GM21526 (cell line): ENCODE measurements at regions not wholly inside any gene's neighbourhood (a gene's known extent, or its start where the extent isn't known, plus 50 kb on each side); places are given as distances from the start of the nearest gene placed in this dataset.
"Not testable (repeated sequence)": the region's sequence is repeated elsewhere in the genome, so short reads cannot be mapped to it uniquely, and the experiment has no call there.

Experiments
- ATAC-seq: cut with Tn5 transposase; IDR thresholded peaks from one replicate; pipeline ENCODE4 v1.9.1; 2021; ENCODE audit warnings: moderate library complexity; ENCODE audit not compliant: unreplicated experiment, low FRiP score

- ATAC-seq = no peak
Observed at GRCh38 chr10:63986536-63986935, 465.3 kb downstream of the REEP3 start.

DNA sequence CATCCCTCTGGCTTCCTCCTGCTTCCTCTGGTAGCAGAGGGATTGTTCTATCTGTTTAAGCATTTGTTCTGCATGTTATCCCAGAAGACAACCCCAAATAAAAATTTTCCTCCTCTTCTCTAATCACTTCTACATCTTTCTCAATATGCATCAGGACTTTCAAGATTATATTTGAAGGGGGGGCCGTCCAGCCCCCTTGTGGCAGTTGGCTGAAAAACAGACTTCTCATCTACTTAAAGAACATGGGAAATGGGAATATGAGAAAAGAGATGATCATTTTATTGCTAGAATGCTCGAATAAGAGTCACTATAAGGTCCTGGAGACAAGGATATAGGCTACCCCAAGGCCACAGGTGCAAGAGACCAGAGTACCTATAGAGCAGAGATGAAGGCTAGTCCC is 466.0 kb downstream of the REEP3 start:
- ATAC-seq = no peak

- ATAC-seq = no peak
Observed at GRCh38 chr10:63994371-63994770, 473.2 kb downstream of the REEP3 start.

DNA sequence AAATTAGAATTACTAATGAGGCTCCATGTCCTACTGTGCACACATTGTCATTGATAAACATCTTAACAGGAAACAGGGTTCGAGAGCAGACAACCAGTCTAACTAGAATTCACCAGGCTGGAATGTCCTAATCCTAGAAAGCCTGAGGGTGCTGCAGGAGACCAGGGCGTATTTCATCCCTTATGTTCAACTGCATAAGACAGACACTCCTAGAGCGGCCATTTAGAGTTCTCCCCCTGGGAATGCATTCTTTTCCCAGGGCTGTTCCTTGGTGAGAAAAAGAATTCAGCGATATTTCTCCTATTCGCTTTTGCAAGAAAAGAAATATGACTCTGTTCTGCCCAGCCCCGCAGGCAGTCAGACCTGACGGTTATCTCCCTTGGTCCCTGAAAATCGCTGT is 486.0 kb downstream of the REEP3 start:
- no peak for ATAC-seq

DNA sequence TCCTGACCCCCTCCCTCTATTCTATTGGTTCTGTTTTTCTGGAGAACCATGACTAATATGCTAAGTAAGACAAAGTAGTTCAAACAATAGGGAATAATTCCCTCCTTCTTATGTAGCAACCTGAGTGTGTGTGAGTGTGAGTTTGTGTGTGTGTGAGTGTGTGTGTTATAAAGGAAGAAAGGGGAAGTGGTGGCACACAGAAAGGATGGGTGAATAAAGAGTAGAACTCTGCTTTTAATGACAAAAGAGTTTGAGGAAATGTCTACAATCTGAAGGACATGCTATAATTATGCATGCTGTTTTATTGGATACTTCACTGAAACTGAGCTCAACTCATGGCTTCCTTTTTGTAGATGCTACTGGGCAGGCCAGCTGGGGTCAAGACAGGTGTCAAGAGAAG is 489.5 kb downstream of the REEP3 start:
- no peak for ATAC-seq

DNA sequence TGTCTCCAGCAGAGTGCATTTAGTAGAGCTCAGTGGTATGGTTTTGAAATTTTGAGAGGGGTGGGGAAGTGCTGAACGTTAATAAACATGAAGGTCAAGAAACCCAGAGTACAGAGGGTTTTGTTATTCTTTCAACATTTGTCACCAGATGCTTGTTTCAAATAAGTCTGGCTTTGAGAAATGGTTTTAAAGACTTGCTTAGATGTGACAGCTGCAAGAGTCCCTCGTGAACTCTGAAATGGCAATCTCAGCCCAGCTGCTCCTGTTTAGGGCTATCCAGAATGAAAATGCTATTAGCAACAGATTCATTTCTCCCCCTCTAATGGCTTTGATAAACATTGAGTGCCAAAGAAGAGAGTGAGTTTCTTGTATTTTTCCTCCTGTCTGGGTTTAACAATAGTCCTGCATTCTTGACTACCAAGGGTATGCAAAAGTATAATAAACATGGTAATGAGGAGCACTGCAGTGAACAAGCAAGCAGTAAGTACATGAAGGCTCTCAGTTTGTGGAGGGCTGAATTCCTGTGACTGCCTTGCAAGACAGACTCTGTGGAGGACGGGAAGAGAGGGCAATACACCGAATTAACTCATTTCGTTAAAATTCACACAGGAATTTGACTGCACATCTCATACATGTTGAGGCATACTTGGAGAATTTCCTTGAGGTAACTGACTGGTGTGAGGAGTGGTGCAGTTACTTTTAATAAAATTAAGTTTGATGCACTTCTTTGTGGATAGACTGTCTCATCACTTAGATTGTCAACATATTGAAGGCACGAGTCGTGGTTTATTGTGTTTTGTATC is 490.9 kb downstream of the REEP3 start:
- ATAC-seq = no peak

DNA sequence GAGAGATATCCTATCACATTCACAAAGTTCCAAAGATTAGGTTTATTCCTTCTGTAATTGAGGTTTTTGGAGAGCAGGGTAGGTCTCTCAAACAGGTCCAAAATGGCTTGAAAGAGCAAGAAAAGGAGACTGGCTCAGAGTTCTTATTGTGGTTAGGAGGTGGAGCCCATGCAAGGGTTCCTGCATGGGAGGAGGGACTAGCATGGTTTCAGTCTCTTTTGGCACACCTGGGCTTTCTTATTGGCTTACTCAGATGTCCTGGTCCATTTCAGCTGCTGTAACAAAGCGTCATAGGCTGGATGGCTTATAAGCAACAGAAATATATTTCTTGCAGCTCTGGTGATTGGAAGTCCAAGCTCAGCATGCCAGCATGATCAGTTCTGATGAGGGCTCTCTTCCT is 493.1 kb downstream of the REEP3 start:
- ATAC-seq = no peak

GRCh38 chr10:64023926-64024470 is 502.8 kb downstream of the REEP3 start:
- no peak for ATAC-seq

DNA sequence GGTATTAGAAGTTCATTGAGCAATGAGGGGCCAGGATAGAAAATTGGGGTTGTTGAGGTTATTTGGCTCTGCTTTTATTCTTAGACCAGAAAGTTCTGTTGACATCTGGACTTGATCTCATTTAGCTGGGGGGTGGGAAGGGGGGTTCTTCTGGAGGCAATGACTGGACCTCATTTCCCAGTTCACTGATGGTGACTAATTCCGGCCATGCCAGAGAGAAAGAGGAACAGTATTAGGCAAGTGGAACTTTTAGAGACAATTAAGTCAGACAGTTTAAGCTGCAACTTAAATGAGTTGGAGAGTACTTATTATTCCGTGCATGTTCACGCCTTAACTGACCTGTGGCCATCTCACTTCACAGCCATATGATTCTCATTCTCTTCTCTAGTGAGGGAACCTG is 512.5 kb downstream of the REEP3 start:
- no peak for ATAC-seq

- ATAC-seq = no peak
Observed at GRCh38 chr10:64036321-64036930, 515.2 kb downstream of the REEP3 start.

GRCh38 chr10:64037071-64037661 is 516.0 kb downstream of the REEP3 start:
- ATAC-seq = no peak

GRCh38 chr10:64038107-64038506 is 516.9 kb downstream of the REEP3 start:
- no peak for ATAC-seq

GRCh38 chr10:64039198-64039597 is 518.0 kb downstream of the REEP3 start:
- peak; percentile 37 for ATAC-seq

DNA sequence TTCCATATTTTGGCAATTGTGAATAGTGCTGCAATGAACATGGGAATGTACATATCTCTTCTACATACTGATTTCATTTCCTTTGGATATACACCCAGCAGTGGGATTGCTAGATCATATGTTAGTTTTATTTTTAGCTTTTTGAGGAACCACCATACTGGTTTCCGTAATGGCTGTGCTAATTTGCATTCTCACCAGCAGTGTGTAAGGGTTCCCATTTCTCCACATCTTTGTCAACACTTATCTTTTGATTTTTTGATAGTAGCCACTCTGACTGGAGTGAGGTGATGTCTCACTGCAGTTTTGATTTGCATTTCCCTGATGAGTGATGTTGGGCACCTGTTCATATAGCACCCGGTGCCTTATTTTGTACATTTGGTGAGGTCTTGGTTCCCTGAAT is 519.6 kb downstream of the REEP3 start:
- peak; percentile 24 for ATAC-seq

GRCh38 chr10:64041185-64041988 is 520.2 kb downstream of the REEP3 start:
- peak; percentile 94 for ATAC-seq

- ATAC-seq = no peak
Observed at GRCh38 chr10:64041989-64042490, 520.8 kb downstream of the REEP3 start.

- ATAC-seq = no peak
Observed at GRCh38 chr10:64044098-64044497, 522.9 kb downstream of the REEP3 start.

GRCh38 chr10:64044957-64045632 is 523.9 kb downstream of the REEP3 start:
- not testable (repeated sequence) for ATAC-seq

DNA sequence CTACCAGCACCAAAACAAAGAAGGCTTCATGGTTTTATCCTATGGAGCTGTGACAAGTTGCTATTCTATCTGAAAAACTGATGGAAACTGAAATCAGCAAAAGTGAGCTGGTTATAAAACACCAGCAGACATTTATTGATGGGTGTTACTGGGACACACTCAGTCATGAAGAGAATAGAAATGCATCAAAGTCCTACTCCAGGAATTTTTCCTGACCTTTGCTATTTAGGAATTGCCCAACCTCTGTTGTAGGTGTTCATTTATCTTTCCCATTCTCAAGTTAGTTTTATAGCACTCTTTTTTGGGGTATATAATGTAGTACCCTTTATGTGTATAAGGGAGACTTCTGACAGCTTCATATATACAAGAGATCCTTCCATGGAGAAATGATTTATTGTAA is 533.2 kb downstream of the REEP3 start:
- ATAC-seq = no peak

DNA sequence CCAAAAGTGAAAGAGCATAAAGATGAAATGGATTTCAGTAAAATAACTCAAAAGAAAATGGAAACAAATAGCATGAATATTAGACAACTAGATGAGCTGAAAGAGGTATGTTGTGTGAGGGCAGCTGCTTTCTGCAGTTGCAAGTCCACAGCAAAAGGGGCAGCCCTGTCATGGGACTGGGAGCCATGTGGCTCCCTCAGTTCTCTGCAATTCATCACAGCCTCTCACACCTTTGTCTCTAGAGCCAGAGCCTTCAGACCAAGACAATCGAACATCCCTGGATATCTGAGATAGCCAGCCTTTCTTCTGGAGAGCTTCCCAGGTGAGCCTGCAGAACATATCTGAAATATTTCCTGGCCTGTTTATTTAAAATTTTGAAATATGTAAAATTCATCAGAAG is 538.7 kb downstream of the REEP3 start:
- ATAC-seq = no peak
